ENCODE measurements at regions not wholly inside any gene's neighbourhood (a gene's known extent, or its start where the extent isn't known, plus 50 kb on each side); places are given as distances from the start of the nearest gene placed in this dataset.

DNA sequence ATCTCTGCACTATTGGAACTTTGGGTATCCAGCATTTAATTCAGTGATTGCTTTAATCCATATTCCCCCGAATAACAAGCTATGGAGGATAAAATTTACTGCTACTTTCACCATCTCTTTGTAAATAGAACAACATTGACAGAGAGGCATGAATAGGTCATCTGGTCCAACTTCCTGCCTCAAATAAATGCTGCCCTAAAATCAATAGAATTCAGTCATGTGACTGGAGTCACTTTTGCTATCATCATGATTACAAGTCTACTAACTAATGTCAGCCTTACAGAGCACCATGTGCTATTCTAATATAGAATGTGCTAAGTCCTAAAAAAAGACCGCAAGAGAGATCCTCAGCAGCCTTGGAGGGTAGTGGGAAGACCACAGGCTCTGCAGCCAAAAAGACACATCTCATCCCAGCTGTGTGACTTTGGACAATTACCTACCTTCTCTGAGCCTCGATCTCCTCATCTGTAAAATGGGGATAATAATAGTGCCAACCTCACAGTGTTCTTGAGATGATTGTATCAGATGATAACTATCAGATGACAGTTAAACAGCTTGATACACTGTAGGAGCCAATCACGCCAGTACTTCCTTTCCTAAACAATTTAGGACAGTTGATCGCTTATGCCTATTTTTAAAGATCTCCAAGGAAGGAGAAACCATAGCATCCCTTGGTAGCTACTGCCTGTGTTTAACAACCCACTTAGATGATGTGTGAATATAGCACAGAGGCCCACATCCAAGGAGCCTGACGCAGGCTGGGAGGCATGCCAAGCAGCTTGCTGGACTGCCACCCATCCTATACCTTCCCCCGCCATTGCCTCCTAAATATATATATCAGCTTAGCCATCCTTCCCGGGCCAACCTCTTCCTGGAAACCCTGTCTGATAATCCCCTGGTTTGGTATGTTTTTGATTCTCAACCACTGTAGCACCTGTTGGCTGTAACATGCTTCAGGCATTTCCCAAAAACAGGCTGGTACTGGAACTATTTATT, 77.3 kb upstream of the PHF21A start:
- H3K4me1 Mint-ChIP-seq (ENCODE audit: low read depth, unreplicated experiment) = no peaks in the 10 kb centered on the region
- no TSS peak for BruUV-seq (replicated peaks)
- H3K27me3 Mint-ChIP-seq (ENCODE audit: insufficient read depth, unreplicated experiment) = peaks cover 15% of the 10 kb centered on the region
- no peaks in the 10 kb centered on the region for H3K9me3 ChIP-seq
- no peaks in the 10 kb centered on the region for H3K36me3 ChIP-seq (ENCODE audit: control insufficient read depth, insufficient read depth, low read length)
- POLR2A ChIA-PET = no interaction called here
- no peak overlapping the region for H3K27ac Mint-ChIP-seq (ENCODE audit: unreplicated experiment)
- no peak overlapping the region for H3K4me3 ChIP-seq (ENCODE audit: low read depth, low read length)
- CTCF ChIA-PET = interaction anchor here (1.2 kb wide), 1 partner anchor 41 kb away, joined by 3 read pairs; no protein-coding TSS in a partner anchor
- TF ChIP-seq, protein P1, sequence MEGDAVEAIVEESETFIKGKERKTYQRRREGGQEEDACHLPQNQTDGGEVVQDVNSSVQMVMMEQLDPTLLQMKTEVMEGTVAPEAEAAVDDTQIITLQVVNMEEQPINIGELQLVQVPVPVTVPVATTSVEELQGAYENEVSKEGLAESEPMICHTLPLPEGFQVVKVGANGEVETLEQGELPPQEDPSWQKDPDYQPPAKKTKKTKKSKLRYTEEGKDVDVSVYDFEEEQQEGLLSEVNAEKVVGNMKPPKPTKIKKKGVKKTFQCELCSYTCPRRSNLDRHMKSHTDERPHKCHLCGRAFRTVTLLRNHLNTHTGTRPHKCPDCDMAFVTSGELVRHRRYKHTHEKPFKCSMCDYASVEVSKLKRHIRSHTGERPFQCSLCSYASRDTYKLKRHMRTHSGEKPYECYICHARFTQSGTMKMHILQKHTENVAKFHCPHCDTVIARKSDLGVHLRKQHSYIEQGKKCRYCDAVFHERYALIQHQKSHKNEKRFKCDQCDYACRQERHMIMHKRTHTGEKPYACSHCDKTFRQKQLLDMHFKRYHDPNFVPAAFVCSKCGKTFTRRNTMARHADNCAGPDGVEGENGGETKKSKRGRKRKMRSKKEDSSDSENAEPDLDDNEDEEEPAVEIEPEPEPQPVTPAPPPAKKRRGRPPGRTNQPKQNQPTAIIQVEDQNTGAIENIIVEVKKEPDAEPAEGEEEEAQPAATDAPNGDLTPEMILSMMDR (IDR thresholded peaks at IDR 0.05; ENCODE audit: insufficient read depth in 1 of 2, low read depth in 1 of 2, low read length in 1 of 2, severe bottlenecking in 1 of 2, unreplicated experiment in 1 of 2) = no peak
- no peaks in the 10 kb centered on the region for H3K36me3 Mint-ChIP-seq (ENCODE audit: insufficient read depth, unreplicated experiment)
- no peaks in the 10 kb centered on the region for H3K27me3 ChIP-seq (replicated peaks; ENCODE audit: control insufficient read depth, insufficient read depth, low read length)
- H3K4me3 Mint-ChIP-seq (ENCODE audit: unreplicated experiment) = no peak overlapping the region
- H3K4me1 ChIP-seq = no peaks in the 10 kb centered on the region
- intact Hi-C loops (cut with micrococcal nuclease; ENCODE audit: unreplicated experiment) = no loop called here
- no peak for DNase-seq
- no peaks in the 10 kb centered on the region for H3K9me3 Mint-ChIP-seq (ENCODE audit: unreplicated experiment)

DNA sequence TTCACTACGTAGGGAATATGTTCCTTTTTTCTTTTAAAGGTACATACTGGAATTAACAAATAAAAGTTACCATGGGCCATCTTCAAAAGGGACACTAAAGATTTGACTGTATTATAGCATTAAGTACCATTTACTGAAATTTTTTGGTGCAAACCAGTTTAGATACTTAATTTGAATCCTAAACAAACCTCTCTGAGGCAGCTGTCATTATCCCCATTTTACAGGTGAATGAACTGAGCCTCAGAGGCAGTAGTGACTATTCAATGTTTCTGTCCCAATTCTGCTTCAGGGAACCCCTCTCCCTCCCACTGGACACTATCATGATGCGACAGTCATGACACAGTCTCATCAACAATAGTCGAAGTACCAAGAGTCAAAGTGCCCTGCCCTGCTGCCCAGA, 76.2 kb upstream of the PHF21A start:
- POLR2A ChIA-PET = no interaction called here
- Mint-ChIP-seq H3K4me1 (ENCODE audit: low read depth, unreplicated experiment) (no peaks in the 10 kb centered on the region), H3K36me3 (ENCODE audit: insufficient read depth, unreplicated experiment) (no peaks in the 10 kb centered on the region), H3K27me3 (ENCODE audit: insufficient read depth, unreplicated experiment) (peaks cover 8% of the 10 kb centered on the region), H3K27ac (ENCODE audit: unreplicated experiment) (no peak overlapping the region), H3K4me3 (ENCODE audit: unreplicated experiment) (no peak overlapping the region), H3K9me3 (ENCODE audit: unreplicated experiment) (no peaks in the 10 kb centered on the region)
- Histone ChIP-seq H3K9me3 (no peaks in the 10 kb centered on the region), H3K36me3 (ENCODE audit: control insufficient read depth, insufficient read depth, low read length) (no peaks in the 10 kb centered on the region), H3K4me3 (ENCODE audit: low read depth, low read length) (no peak overlapping the region), H3K27me3 (replicated peaks; ENCODE audit: control insufficient read depth, insufficient read depth, low read length) (no peaks in the 10 kb centered on the region), H3K4me1 (no peaks in the 10 kb centered on the region)
- intact Hi-C loops (cut with micrococcal nuclease; ENCODE audit: unreplicated experiment) = no loop called here
- no peak for DNase-seq
- no TSS peak for BruUV-seq (replicated peaks)
- CTCF ChIA-PET = no interaction called here
- TF ChIP-seq, protein P1 (IDR thresholded peaks at IDR 0.05; ENCODE audit: insufficient read depth in 1 of 2, low read depth in 1 of 2, low read length in 1 of 2, severe bottlenecking in 1 of 2, unreplicated experiment in 1 of 2) = no peak

DNA sequence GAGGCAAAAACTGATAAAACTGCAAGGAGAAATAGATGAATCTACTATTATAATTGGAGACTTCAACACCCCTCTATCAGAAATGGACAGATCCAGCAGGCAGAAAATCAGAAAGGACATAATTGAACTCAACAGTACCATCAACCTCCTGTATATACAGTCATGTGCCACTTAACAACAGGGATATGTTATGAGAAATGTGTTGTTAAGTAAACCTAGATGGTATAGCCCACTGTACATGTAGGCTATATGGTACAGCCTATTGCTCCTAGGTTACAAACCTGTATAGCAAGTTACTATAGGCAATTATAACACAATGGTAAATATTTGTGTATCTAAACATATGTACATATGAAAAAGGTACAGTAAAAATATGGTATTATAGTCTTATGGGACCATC, 66.8 kb upstream of the PHF21A start:
- TF ChIP-seq, protein P1 (IDR thresholded peaks at IDR 0.05; ENCODE audit: insufficient read depth in 1 of 2, low read depth in 1 of 2, low read length in 1 of 2, severe bottlenecking in 1 of 2, unreplicated experiment in 1 of 2) = no peak
- CTCF ChIA-PET = no interaction called here

More for the DNA sequence above, 66.8 kb upstream of the PHF21A start:
- DNase-seq = no peak
- no peaks in the 10 kb centered on the region for H3K36me3 ChIP-seq (ENCODE audit: control insufficient read depth, insufficient read depth, low read length)
- no TSS peak for BruUV-seq (replicated peaks)
- H3K4me1 ChIP-seq = no peaks in the 10 kb centered on the region
- Mint-ChIP-seq H3K4me3 (ENCODE audit: unreplicated experiment) (no peak overlapping the region), H3K27ac (ENCODE audit: unreplicated experiment) (no peak overlapping the region), H3K9me3 (ENCODE audit: unreplicated experiment) (peaks cover 9% of the 10 kb centered on the region), H3K4me1 (ENCODE audit: low read depth, unreplicated experiment) (no peaks in the 10 kb centered on the region), H3K27me3 (ENCODE audit: insufficient read depth, unreplicated experiment) (peaks cover 15% of the 10 kb centered on the region), H3K36me3 (ENCODE audit: insufficient read depth, unreplicated experiment) (no peaks in the 10 kb centered on the region)
- peaks cover 14% of the 10 kb centered on the region; the same call in 1 of the 2 replicates for H3K9me3 ChIP-seq
- no peaks in the 10 kb centered on the region for H3K27me3 ChIP-seq (replicated peaks; ENCODE audit: control insufficient read depth, insufficient read depth, low read length)
- intact Hi-C loops (cut with micrococcal nuclease; ENCODE audit: unreplicated experiment) = no loop called here
- POLR2A ChIA-PET = no interaction called here
- no peak overlapping the region for H3K4me3 ChIP-seq (ENCODE audit: low read depth, low read length)
